ENCODE measurements at regions not wholly inside any gene's neighbourhood (a gene's known extent, or its start where the extent isn't known, plus 50 kb on each side); places are given as distances from the start of the nearest gene placed in this dataset.

- no peak overlapping the region for H3K4me3 ChIP-seq (ENCODE audit: control insufficient read depth, low read depth, low read length)
- TF ChIP-seq, protein P1, sequence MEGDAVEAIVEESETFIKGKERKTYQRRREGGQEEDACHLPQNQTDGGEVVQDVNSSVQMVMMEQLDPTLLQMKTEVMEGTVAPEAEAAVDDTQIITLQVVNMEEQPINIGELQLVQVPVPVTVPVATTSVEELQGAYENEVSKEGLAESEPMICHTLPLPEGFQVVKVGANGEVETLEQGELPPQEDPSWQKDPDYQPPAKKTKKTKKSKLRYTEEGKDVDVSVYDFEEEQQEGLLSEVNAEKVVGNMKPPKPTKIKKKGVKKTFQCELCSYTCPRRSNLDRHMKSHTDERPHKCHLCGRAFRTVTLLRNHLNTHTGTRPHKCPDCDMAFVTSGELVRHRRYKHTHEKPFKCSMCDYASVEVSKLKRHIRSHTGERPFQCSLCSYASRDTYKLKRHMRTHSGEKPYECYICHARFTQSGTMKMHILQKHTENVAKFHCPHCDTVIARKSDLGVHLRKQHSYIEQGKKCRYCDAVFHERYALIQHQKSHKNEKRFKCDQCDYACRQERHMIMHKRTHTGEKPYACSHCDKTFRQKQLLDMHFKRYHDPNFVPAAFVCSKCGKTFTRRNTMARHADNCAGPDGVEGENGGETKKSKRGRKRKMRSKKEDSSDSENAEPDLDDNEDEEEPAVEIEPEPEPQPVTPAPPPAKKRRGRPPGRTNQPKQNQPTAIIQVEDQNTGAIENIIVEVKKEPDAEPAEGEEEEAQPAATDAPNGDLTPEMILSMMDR (conservative IDR thresholded peaks at IDR 0.05; ENCODE audit: control insufficient read depth, insufficient read depth, low read depth, low read length) = no peak
- no peak for DNase-seq (ENCODE audit: low read depth)
These were observed 277.7 kb downstream of the GXYLT1 start for GRCh38 chr12:41866878-41867430.

GRCh38 chr12:41856228-41856627 lies 288.4 kb downstream of the GXYLT1 start:
- no peak overlapping the region for H3K4me3 ChIP-seq (ENCODE audit: control insufficient read depth, low read depth, low read length)
- no peak for DNase-seq (ENCODE audit: low read depth)
- TF ChIP-seq, protein P1 (conservative IDR thresholded peaks at IDR 0.05; ENCODE audit: control insufficient read depth, insufficient read depth, low read depth, low read length) = no peak

DNA sequence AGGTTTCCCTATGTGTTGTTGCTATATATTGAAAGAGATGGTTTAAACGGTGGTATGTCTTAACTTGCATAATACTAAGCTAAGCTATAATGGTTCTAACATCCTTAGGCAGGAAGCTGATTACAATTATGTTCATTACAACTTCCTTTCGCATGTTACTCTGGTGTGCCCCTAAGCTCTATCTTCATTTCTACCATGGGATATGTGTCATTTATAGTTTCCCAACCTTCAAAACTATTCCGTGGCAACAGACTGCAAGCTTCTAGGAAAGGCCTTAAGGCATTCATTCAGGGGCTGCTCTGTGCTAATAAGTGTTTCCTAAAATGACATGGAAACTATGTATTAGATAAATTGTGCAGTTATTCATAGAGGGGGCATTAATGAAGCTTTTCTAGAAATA lies 294.6 kb downstream of the GXYLT1 start:
- TF ChIP-seq, protein P1 (conservative IDR thresholded peaks at IDR 0.05; ENCODE audit: control insufficient read depth, insufficient read depth, low read depth, low read length) = no peak
- no peak for DNase-seq (ENCODE audit: low read depth)
- H3K4me3 ChIP-seq (ENCODE audit: control insufficient read depth, low read depth, low read length) = no peak overlapping the region

DNA sequence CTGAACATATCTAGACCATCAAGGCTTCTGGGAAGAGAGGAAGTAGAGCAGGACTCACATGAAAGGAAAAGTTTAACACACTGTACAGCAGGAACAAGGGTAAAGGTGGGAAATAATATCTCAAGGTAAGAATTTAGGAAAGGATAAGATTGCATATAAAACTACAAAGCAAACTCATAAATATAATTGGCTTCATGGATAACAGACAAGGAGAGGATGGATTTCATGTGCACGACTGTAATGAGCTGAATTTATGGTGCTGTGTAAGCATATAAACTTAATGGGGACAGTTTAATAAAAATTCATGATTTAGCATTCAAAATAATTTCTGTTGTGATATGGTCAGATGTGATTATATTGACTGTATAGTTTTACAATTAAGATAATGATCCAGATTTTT lies 298.0 kb downstream of the GXYLT1 start:
- DNase-seq (ENCODE audit: low read depth) = no peak
- H3K4me3 ChIP-seq (ENCODE audit: control insufficient read depth, low read depth, low read length) = no peak overlapping the region
- TF ChIP-seq, protein P1 (conservative IDR thresholded peaks at IDR 0.05; ENCODE audit: control insufficient read depth, insufficient read depth, low read depth, low read length) = no peak

- TF ChIP-seq, protein P1 (conservative IDR thresholded peaks at IDR 0.05; ENCODE audit: control insufficient read depth, insufficient read depth, low read depth, low read length) = no peak
- DNase-seq (ENCODE audit: low read depth) = no peak
- no peak overlapping the region for H3K4me3 ChIP-seq (ENCODE audit: control insufficient read depth, low read depth, low read length)
These were observed 308.3 kb downstream of the GXYLT1 start for GRCh38 chr12:41836416-41836815.

GRCh38 chr12:41835556-41835955 lies 309.1 kb downstream of the GXYLT1 start:
- no peak for DNase-seq (ENCODE audit: low read depth)
- no peak overlapping the region for H3K4me3 ChIP-seq (ENCODE audit: control insufficient read depth, low read depth, low read length)
- TF ChIP-seq, protein P1 (conservative IDR thresholded peaks at IDR 0.05; ENCODE audit: control insufficient read depth, insufficient read depth, low read depth, low read length) = no peak

DNA sequence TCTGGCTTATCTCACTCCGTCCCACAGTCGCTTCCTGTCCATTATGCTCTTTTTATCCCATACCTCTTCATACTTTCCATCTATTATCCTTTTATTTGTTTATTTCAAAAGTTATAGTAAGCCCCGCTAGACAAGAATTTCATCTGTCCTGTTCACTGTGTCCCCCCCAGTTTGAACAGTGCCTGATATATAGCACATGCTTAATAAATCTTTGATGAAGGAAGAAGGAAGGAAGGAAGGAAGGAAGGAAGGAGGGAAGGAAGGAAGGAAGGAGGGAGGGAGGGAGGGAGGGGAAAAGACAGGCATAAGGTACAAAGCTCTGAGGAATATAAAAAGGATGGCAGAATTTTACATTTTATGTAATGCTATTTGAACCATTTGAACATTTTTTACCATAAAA lies 324.7 kb downstream of the GXYLT1 start:
- TF ChIP-seq, protein P1 (conservative IDR thresholded peaks at IDR 0.05; ENCODE audit: control insufficient read depth, insufficient read depth, low read depth, low read length) = no peak
- no peak for DNase-seq (ENCODE audit: low read depth)
- no peak overlapping the region for H3K4me3 ChIP-seq (ENCODE audit: control insufficient read depth, low read depth, low read length)

Data from fibroblast of mammary gland (primary cell).